ENCODE measurements at regions not wholly inside any gene's neighbourhood (a gene's known extent, or its start where the extent isn't known, plus 50 kb on each side); places are given as distances from the start of the nearest gene placed in this dataset.

GRCh38 chr5:8516356-8516755 is 647.4 kb downstream of the MTRR start:
- Mint-ChIP-seq H3K27ac (ENCODE audit: unreplicated experiment) (no peak overlapping the region), H3K36me3 (ENCODE audit: insufficient read depth, unreplicated experiment) (no peaks in the 10 kb centered on the region), H3K9me3 (ENCODE audit: unreplicated experiment) (no peaks in the 10 kb centered on the region), H3K27me3 (ENCODE audit: insufficient read depth, unreplicated experiment) (peaks cover 2% of the 10 kb centered on the region), H3K4me1 (ENCODE audit: low read depth, unreplicated experiment) (no peaks in the 10 kb centered on the region), H3K4me3 (ENCODE audit: unreplicated experiment) (no peak overlapping the region)
- BruUV-seq (replicated peaks): no TSS peak
- intact Hi-C loops (cut with micrococcal nuclease; ENCODE audit: unreplicated experiment): no loop called here
- Histone ChIP-seq H3K4me1 (no peaks in the 10 kb centered on the region), H3K9me3 (no peaks in the 10 kb centered on the region; the same call in 1 of the 2 replicates), H3K27me3 (replicated peaks; ENCODE audit: control insufficient read depth, insufficient read depth, low read length) (no peaks in the 10 kb centered on the region), H3K36me3 (ENCODE audit: control insufficient read depth, insufficient read depth, low read length) (no peaks in the 10 kb centered on the region), H3K4me3 (ENCODE audit: low read depth, low read length) (no peak overlapping the region)
- TF ChIP-seq CTCF (IDR thresholded peaks at IDR 0.05; ENCODE audit: insufficient read depth in 1 of 2, low read depth in 1 of 2, low read length in 1 of 2, severe bottlenecking in 1 of 2, unreplicated experiment in 1 of 2): no peak
- no peak for DNase-seq
- CTCF ChIA-PET: no interaction called here
- POLR2A ChIA-PET: no interaction called here

- no peaks in the 10 kb centered on the region for H3K27me3 ChIP-seq (replicated peaks; ENCODE audit: control insufficient read depth, insufficient read depth, low read length)
- no peaks in the 10 kb centered on the region for H3K9me3 Mint-ChIP-seq (ENCODE audit: unreplicated experiment)
- DNase-seq: no peak
- no peak overlapping the region for H3K4me3 Mint-ChIP-seq (ENCODE audit: unreplicated experiment)
- no peaks in the 10 kb centered on the region for H3K4me1 Mint-ChIP-seq (ENCODE audit: low read depth, unreplicated experiment)
- intact Hi-C loops (cut with micrococcal nuclease; ENCODE audit: unreplicated experiment): no loop called here
- TF ChIP-seq CTCF (IDR thresholded peaks at IDR 0.05; ENCODE audit: insufficient read depth in 1 of 2, low read depth in 1 of 2, low read length in 1 of 2, severe bottlenecking in 1 of 2, unreplicated experiment in 1 of 2): no peak
- H3K4me1 ChIP-seq: no peaks in the 10 kb centered on the region
- no peaks in the 10 kb centered on the region; the same call in 1 of the 2 replicates for H3K9me3 ChIP-seq
- H3K36me3 ChIP-seq (ENCODE audit: control insufficient read depth, insufficient read depth, low read length): no peaks in the 10 kb centered on the region
- H3K27me3 Mint-ChIP-seq (ENCODE audit: insufficient read depth, unreplicated experiment): peaks cover under 1% of the 10 kb centered on the region
- no TSS peak for BruUV-seq (replicated peaks)
- CTCF ChIA-PET: no interaction called here
- H3K36me3 Mint-ChIP-seq (ENCODE audit: insufficient read depth, unreplicated experiment): no peaks in the 10 kb centered on the region
- no peak overlapping the region for H3K4me3 ChIP-seq (ENCODE audit: low read depth, low read length)
- H3K27ac Mint-ChIP-seq (ENCODE audit: unreplicated experiment): no peak overlapping the region
- POLR2A ChIA-PET: no interaction called here
These were observed 648.5 kb downstream of the MTRR start for GRCh38 chr5:8517456-8517855.

- no peak for DNase-seq
- no peaks in the 10 kb centered on the region for H3K36me3 ChIP-seq (ENCODE audit: control insufficient read depth, insufficient read depth, low read length)
- Mint-ChIP-seq H3K27ac (ENCODE audit: unreplicated experiment) (no peak overlapping the region), H3K9me3 (ENCODE audit: unreplicated experiment) (no peaks in the 10 kb centered on the region), H3K4me3 (ENCODE audit: unreplicated experiment) (no peak overlapping the region), H3K36me3 (ENCODE audit: insufficient read depth, unreplicated experiment) (no peaks in the 10 kb centered on the region), H3K4me1 (ENCODE audit: low read depth, unreplicated experiment) (no peaks in the 10 kb centered on the region), H3K27me3 (ENCODE audit: insufficient read depth, unreplicated experiment) (peaks cover 13% of the 10 kb centered on the region)
- no peak for TF ChIP-seq CTCF (IDR thresholded peaks at IDR 0.05; ENCODE audit: insufficient read depth in 1 of 2, low read depth in 1 of 2, low read length in 1 of 2, severe bottlenecking in 1 of 2, unreplicated experiment in 1 of 2)
- H3K9me3 ChIP-seq: no peaks in the 10 kb centered on the region; the same call in 1 of the 2 replicates
- BruUV-seq (replicated peaks): no TSS peak
- H3K27me3 ChIP-seq (replicated peaks; ENCODE audit: control insufficient read depth, insufficient read depth, low read length): no peaks in the 10 kb centered on the region
- ChIA-PET CTCF (no interaction called here), POLR2A (no interaction called here)
- intact Hi-C loops (cut with micrococcal nuclease; ENCODE audit: unreplicated experiment): no loop called here
- no peaks in the 10 kb centered on the region for H3K4me1 ChIP-seq
- no peak overlapping the region for H3K4me3 ChIP-seq (ENCODE audit: low read depth, low read length)
These were observed 652.0 kb downstream of the MTRR start for GRCh38 chr5:8520917-8521316.

All from Caco-2 (cell line).